Pons (tissue), 1 donor: ENCODE measurements at regions not wholly inside any gene's neighbourhood (a gene's known extent, or its start where the extent isn't known, plus 50 kb on each side); places are given as distances from the start of the nearest gene placed in this dataset.

ENCODE experiments used
- DNase-seq: peaks from one replicate; pipeline ENCODE4 v3.0.0-alpha.2; 2016; ENCODE audit warnings: low spot score

DNA sequence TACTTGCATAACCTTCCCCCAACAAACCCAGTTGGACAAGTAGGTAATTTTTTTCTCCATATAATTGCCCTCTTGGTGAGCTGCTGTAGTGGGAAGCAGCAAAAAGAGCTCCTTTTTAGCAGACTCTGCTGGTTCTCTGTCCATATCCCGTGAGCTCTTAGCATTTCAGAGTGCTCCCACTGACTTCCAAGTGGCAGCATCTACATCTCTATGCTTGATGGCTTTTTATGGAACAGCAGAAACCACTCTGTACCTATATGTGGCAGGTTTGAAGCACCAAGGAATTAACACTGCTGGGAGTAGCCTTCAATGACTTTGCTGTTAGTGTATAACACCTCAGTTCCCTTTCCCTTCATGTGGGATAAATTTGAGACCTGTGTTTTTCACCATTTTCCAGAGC is 168.4 kb upstream of the NHS start:
- DNase-seq = no peak

GRCh38 chrX:17214962-17215361 is 160.0 kb upstream of the NHS start:
- DNase-seq = no peak

GRCh38 chrX:17226736-17227135 is 148.3 kb upstream of the NHS start:
- no peak for DNase-seq

- no peak for DNase-seq
Observed at GRCh38 chrX:17237146-17237545, 137.9 kb upstream of the NHS start.

- DNase-seq = peak; percentile 53
Observed at GRCh38 chrX:17242470-17242869, 132.5 kb upstream of the NHS start.

DNA sequence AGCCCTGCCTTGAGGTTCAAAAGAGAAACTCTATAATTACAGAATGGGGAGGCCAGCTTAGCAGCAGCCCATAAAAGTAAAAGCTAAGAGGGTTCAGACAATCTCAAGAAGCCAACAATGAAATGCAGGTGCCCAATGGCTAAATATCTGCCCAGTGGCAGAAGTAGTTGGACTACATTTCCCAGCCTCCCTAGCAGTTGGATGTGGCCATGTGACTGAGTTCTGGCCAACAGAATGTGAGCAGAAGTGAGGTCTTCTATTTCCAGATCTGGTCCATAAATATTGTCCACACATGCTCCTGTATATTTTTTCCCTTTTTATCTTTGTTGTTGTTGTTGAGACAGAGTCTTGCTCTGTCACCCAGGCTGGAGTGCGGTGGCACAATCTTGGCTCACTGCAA is 127.9 kb upstream of the NHS start:
- DNase-seq = no peak

DNA sequence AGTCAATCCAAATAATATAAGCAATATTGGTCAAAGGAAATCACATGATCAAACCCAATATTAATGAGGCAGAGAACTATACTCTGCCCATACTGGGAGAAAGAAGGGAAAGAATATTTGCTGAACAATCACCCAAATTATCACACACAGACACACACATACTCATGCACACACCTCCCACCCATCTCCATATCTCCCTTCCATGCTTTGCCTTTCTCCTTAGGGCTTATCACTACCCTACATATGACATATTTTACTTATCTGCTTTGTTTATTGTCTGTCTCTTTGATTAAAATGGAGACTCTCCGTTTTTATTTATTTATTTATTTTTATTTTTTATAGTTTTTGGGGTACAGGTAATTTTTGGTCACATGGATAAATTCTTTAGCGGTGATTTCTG is 112.9 kb upstream of the NHS start:
- DNase-seq = no peak

DNA sequence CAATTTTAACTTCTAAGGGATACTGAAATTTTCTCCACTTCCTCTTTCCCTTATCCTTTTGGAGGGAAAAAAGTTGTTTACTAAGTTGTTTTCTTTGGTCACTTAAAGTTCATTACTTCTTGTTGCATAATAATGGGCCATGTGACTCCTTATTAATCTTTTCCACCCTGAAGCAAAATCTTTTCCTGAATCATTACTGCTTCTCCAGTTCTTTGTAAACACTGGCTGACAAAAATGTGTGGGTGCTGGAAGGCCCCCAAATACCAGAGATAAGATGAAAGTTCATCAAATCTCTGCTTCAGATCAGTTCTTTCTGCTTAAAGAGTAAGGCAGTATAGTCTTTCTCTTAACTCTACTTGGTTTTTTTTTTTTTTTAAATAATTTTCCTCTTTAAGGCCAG is 108.9 kb upstream of the NHS start:
- DNase-seq = no peak

- DNase-seq = no peak
Observed at GRCh38 chrX:17278961-17279360, 96.0 kb upstream of the NHS start.

DNA sequence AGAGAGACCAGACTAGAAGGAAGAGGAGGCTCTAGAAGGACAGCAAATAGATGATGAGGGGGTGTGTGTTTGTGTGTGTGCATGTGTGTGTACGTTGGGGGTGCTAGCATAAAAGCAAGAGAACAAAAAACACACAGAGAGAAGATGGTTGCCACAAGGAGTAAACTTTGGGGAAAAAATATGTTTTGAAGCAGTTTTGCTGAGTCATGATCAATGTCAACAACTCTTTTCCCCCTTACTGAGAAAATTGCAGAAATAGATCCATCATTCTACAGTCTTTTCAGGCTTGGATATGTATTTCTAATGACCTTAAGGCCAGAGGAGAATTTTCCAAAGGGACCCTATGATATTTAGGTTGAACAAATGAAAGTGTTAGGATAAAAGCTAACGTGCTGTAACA is 89.0 kb upstream of the NHS start:
- no peak for DNase-seq

DNA sequence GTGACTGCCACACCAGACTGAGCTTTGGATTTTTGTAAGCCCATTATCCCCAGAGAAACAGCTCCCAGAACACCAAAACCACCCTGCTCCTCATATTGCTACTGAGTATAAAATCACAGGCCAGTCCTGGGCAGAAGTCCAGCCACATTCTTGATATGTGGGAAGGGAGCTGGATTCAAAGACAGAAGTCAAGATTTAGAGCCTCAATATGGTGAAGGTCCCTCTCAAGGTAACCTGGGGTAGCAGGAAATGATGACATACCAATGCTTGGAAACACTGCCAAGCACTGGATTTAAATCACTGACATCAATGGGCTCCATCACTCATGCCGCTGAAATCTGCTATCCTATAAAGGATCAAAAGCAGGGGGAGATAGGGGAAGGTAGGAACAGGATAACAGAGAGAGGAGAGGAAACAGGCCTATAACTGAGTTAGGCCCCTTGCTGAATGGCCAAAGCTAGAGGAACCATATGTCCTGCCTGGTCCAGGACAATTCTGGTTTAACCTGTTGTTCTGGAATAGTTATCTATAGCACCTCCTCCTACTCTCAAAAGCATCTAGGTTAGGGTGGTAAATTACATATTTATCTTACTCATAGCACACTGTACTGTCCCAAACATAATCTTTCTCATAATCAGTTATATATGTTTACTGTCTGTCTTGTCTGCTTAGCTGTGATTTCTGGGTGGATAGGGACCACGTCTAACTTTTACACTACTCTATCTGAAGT is 83.7 kb upstream of the NHS start:
- no peak for DNase-seq

DNA sequence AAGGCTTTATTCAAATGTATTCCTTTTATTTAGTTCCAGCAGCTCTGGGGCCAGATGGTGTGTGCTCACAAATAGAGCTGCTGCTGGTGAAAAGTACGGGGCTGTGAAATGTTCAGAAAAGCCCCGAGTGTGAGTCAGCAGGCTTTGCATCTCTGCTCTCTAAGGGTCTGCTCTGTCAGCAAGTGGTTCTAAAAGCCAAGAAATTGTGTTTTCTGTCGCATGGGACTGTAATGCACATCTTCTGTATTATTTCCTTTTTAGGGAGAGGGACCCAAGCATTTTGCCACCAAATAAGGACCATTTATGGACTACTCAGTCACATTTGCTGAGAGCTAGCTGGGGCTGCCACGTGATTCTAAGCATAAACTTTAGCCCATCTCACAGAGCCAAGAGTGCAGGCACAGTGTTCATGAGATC is 82.9 kb upstream of the NHS start:
- no peak for DNase-seq

GRCh38 chrX:17294561-17294960 is 80.4 kb upstream of the NHS start:
- DNase-seq = no peak

DNA sequence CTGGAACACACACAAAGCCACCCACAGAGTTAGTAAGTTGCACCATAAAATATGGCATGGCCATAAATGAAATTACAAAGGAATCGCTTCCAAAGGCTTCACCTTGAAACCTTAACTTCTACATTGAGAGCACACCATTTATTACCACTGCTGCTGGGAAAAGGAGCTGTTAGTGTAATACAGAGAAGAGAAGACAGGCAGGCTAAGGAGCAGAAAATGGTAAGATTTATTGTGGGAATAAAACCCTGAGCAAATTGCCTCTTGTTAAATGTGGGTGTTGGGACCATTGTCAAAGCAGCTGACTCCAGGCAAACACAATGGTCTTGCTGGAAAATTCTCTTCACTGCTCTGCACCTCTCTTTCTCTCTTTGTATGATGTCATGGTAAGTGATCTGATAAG is 79.2 kb upstream of the NHS start:
- DNase-seq = no peak

DNA sequence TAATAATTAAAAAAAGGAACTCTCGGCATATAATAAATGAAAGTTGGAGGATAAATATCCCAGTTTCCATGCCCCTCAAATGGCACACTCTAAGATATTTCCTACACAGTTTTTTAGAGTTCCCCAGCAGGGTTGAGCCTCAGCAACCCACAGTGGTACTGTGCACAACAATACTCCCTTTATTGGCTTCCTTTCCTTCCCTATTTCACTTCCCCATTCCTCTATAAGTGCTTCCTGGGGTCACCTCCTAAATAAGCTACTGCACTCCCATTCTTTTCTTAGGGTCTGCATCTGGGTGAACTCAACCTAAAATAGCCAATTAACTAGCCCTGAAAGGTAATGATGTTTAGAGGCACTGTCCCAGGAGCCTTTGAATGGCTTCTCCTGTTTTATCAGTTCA is 76.4 kb upstream of the NHS start:
- no peak for DNase-seq

DNA sequence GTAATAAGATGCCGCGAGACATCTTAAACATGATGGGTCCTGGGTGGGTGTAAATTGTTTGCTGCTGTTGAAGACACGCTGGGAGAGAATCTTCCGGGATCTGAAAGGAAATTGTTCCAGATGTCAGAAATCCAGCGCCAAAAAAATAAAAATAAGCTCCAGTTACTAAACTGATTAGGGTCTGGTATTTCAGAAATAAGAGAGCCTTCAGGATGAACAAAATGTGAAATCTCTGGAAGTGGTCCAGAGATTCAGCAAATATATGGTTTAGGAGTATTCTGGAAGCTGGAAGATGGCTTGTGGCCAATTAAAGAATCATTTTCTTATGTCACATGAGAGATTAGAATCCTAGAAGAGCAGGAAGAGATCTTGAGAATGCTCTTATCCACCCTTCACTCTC is 75.8 kb upstream of the NHS start:
- no peak for DNase-seq

DNA sequence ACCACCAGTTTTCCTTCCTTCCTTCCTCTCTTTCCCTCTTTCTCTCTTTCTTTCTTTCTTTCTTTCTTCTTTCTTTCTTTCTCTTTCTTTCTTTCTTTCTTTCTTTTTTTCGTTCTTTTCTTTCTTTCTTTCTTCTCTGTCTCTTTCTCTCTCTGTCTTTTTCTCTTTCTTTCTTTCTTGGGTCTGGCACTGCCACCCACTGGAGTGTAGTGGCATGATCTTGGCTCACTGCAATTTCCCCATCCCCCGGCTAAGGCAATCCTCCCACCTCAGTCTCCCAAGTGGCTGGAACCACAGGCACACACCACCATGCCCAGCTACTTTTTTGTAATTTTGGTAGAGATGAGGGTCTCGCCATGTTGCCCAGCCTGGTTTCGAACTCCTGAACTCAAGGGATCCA is 51.6 kb upstream of the NHS start:
- DNase-seq = no peak
